ENCODE measurements at regions not wholly inside any gene's neighbourhood (a gene's known extent, or its start where the extent isn't known, plus 50 kb on each side); places are given as distances from the start of the nearest gene placed in this dataset.

DNA sequence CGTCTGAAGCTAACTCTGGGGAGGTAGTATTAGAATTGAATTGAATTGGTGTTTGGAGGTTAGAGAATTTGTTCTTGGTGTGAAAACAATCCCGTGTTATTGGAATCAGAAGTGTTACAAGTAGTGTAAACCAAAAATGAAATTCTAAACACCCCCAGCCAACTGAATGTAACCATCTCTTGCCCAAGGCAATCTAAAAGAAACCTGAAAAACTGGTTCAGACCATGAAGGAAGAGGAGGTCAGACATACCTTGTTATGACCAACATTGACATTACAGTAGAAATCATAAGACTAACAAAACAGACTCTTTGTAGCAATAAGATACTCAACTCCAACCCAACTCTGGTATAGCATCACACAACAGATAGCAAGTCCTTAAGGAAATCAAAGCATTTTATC, 159.0 kb downstream of the TUSC1 start:
- TF ChIP-seq, protein P1, sequence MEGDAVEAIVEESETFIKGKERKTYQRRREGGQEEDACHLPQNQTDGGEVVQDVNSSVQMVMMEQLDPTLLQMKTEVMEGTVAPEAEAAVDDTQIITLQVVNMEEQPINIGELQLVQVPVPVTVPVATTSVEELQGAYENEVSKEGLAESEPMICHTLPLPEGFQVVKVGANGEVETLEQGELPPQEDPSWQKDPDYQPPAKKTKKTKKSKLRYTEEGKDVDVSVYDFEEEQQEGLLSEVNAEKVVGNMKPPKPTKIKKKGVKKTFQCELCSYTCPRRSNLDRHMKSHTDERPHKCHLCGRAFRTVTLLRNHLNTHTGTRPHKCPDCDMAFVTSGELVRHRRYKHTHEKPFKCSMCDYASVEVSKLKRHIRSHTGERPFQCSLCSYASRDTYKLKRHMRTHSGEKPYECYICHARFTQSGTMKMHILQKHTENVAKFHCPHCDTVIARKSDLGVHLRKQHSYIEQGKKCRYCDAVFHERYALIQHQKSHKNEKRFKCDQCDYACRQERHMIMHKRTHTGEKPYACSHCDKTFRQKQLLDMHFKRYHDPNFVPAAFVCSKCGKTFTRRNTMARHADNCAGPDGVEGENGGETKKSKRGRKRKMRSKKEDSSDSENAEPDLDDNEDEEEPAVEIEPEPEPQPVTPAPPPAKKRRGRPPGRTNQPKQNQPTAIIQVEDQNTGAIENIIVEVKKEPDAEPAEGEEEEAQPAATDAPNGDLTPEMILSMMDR (IDR thresholded peaks at IDR 0.05 in 4 of 5, conservative IDR thresholded peaks at IDR 0.05 in 1 of 5) = no peak
- no peak for TF ChIP-seq POLR2A (IDR thresholded peaks at IDR 0.05)

Measured in gastrocnemius medialis (tissue), 4 donors.